Vagina (tissue), 2 donors: ENCODE measurements at regions not wholly inside any gene's neighbourhood (a gene's known extent, or its start where the extent isn't known, plus 50 kb on each side); places are given as distances from the start of the nearest gene placed in this dataset.

ENCODE experiments used
- POLR2A ChIP-seq, 2 donors: fragments of 450-650 bp; IDR thresholded peaks; one replicate each; pipeline ENCODE4 v1.6.1; 2017; ENCODE audit warnings: antibody characterized with exemption in 2 of 2, mild to moderate bottlenecking in 2 of 2, moderate library complexity in 2 of 2
- TF ChIP-seq, protein P1 (sequence below), 3 experiments: fragments of 450-650 bp in 2 of 3; fragments of 200-600 bp in 1 of 3; sonication (generic) in 1 of 3; IDR thresholded peaks; one replicate each; pipeline ENCODE4 v1.5.1; 2017 to 2019; ENCODE audit warnings: antibody characterized with exemption in 3 of 3, mild to moderate bottlenecking in 2 of 3, moderate library complexity in 2 of 3

DNA sequence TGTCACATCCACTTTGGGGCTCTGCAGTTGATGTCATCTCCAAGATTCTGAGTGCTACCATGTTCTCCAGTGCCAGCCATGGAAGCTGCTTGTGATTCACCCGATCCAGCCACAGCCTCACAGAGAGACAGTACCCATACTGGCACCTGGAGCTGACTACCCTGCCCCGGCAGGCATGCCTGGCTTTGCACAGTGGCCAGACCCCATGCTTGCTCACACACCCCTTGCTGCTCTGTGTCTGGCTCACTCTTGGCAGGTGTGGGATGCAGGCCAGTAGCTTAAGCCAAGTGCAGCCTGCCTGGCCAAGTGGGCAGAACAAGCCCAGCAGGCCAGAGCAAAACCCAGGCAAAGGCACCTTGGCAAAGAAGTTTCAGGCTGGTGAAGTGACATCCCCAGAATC is 828.4 kb upstream of the VRK2 start:
- TF ChIP-seq, protein P1, sequence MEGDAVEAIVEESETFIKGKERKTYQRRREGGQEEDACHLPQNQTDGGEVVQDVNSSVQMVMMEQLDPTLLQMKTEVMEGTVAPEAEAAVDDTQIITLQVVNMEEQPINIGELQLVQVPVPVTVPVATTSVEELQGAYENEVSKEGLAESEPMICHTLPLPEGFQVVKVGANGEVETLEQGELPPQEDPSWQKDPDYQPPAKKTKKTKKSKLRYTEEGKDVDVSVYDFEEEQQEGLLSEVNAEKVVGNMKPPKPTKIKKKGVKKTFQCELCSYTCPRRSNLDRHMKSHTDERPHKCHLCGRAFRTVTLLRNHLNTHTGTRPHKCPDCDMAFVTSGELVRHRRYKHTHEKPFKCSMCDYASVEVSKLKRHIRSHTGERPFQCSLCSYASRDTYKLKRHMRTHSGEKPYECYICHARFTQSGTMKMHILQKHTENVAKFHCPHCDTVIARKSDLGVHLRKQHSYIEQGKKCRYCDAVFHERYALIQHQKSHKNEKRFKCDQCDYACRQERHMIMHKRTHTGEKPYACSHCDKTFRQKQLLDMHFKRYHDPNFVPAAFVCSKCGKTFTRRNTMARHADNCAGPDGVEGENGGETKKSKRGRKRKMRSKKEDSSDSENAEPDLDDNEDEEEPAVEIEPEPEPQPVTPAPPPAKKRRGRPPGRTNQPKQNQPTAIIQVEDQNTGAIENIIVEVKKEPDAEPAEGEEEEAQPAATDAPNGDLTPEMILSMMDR (IDR thresholded peaks at IDR 0.05) = no peak
- no peak for TF ChIP-seq POLR2A (IDR thresholded peaks at IDR 0.05)
